ENCODE measurements at regions not wholly inside any gene's neighbourhood (a gene's known extent, or its start where the extent isn't known, plus 50 kb on each side); places are given as distances from the start of the nearest gene placed in this dataset.

GRCh38 chr1:63710308-63710707 is 63.5 kb upstream of the ROR1 start:
- H3K27me3 ChIP-seq (ENCODE audit: control insufficient read depth in 3 of 3, insufficient read depth in 3 of 3, low read length in 3 of 3) = no peaks in the 10 kb centered on the region
- H3K4me1 ChIP-seq (ENCODE audit: control insufficient read depth in 3 of 3, insufficient read depth in 2 of 3, low read depth in 1 of 3, low read length in 2 of 3) = peaks cover 0 to 10% (median 4%) of the 10 kb centered on the region in 3 donors
- no peak overlapping the region for H3K4me3 ChIP-seq (ENCODE audit: low read depth in 1 of 3, low read length in 3 of 3)
- DNase-seq (no peak), FAIRE-seq (no peak)
- 90 to 92% (median 91%) methylated on average over 4 of the region's 4 CpGs for WGBS, 3 donors
- no peaks in the 10 kb centered on the region for H3K36me3 ChIP-seq (ENCODE audit: control insufficient read depth in 3 of 3, insufficient read depth in 2 of 3, low read depth in 1 of 3, low read length in 3 of 3)
- no peaks in the 10 kb centered on the region for H3K9me3 ChIP-seq (ENCODE audit: control insufficient read depth in 2 of 2, insufficient read depth in 1 of 2, low read depth in 1 of 2, low read length in 1 of 2)
- no peak overlapping the region for H3K27ac ChIP-seq (ENCODE audit: low read depth in 1 of 3, low read length in 2 of 3)

GRCh38 chr1:63710761-63711380 is 62.9 kb upstream of the ROR1 start:
- WGBS, 3 donors = 74 to 96% (median 88%) methylated on average over 1 of the region's 1 CpG
- peak in 1 of 2 donors; percentile 28 for DNase-seq
- no peak for FAIRE-seq

GRCh38 chr1:63713041-63713440 is 60.8 kb upstream of the ROR1 start:
- 87 to 90% (median 88%) methylated on average over 3 of the region's 3 CpGs for WGBS, 3 donors
- Histone ChIP-seq H3K4me1 (ENCODE audit: control insufficient read depth in 3 of 3, insufficient read depth in 2 of 3, low read depth in 1 of 3, low read length in 2 of 3) (peaks cover 0 to 9% (median 2%) of the 10 kb centered on the region in 3 donors), H3K36me3 (ENCODE audit: control insufficient read depth in 3 of 3, insufficient read depth in 2 of 3, low read depth in 1 of 3, low read length in 3 of 3) (no peaks in the 10 kb centered on the region), H3K27ac (ENCODE audit: low read depth in 1 of 3, low read length in 2 of 3) (no peak overlapping the region), H3K9me3 (ENCODE audit: control insufficient read depth in 2 of 2, insufficient read depth in 1 of 2, low read depth in 1 of 2, low read length in 1 of 2) (no peaks in the 10 kb centered on the region), H3K4me3 (ENCODE audit: low read depth in 1 of 3, low read length in 3 of 3) (no peak overlapping the region), H3K27me3 (ENCODE audit: control insufficient read depth in 3 of 3, insufficient read depth in 3 of 3, low read length in 3 of 3) (no peaks in the 10 kb centered on the region)
- DNase-seq (no peak), FAIRE-seq (no peak)

More at GRCh38 chr1:63710761-63711380, 62.9 kb upstream of the ROR1 start:
- Histone ChIP-seq H3K27me3 (ENCODE audit: control insufficient read depth in 3 of 3, insufficient read depth in 3 of 3, low read length in 3 of 3) (no peaks in the 10 kb centered on the region), H3K27ac (ENCODE audit: low read depth in 1 of 3, low read length in 2 of 3) (no peak overlapping the region), H3K36me3 (ENCODE audit: control insufficient read depth in 3 of 3, insufficient read depth in 2 of 3, low read depth in 1 of 3, low read length in 3 of 3) (no peaks in the 10 kb centered on the region), H3K4me1 (ENCODE audit: control insufficient read depth in 3 of 3, insufficient read depth in 2 of 3, low read depth in 1 of 3, low read length in 2 of 3) (peaks cover 0 to 5% (median 0%) of the 10 kb centered on the region in 3 donors), H3K4me3 (ENCODE audit: low read depth in 1 of 3, low read length in 3 of 3) (no peak overlapping the region), H3K9me3 (ENCODE audit: control insufficient read depth in 2 of 2, insufficient read depth in 1 of 2, low read depth in 1 of 2, low read length in 1 of 2) (no peaks in the 10 kb centered on the region)

GRCh38 chr1:63713627-63714481 is 60.0 kb upstream of the ROR1 start:
- H3K9me3 ChIP-seq (ENCODE audit: control insufficient read depth in 2 of 2, insufficient read depth in 1 of 2, low read depth in 1 of 2, low read length in 1 of 2) = no peaks in the 10 kb centered on the region
- no peak overlapping the region for H3K27ac ChIP-seq (ENCODE audit: low read depth in 1 of 3, low read length in 2 of 3)
- DNase-seq = no peak
- H3K36me3 ChIP-seq (ENCODE audit: control insufficient read depth in 3 of 3, insufficient read depth in 2 of 3, low read depth in 1 of 3, low read length in 3 of 3) = no peaks in the 10 kb centered on the region
- WGBS, 3 donors = 70 to 88% (median 81%) methylated on average over 6 of the region's 6 CpGs
- no peaks in the 10 kb centered on the region for H3K27me3 ChIP-seq (ENCODE audit: control insufficient read depth in 3 of 3, insufficient read depth in 3 of 3, low read length in 3 of 3)
- H3K4me3 ChIP-seq (ENCODE audit: low read depth in 1 of 3, low read length in 3 of 3) = no peak overlapping the region
- peaks cover 3 to 16% (median 5%) of the 10 kb centered on the region in 3 donors for H3K4me1 ChIP-seq (ENCODE audit: control insufficient read depth in 3 of 3, insufficient read depth in 2 of 3, low read depth in 1 of 3, low read length in 2 of 3)
- no peak for FAIRE-seq

GRCh38 chr1:63714482-63714760 is 59.4 kb upstream of the ROR1 start:
- peaks cover 3 to 20% (median 9%) of the 10 kb centered on the region in 3 donors for H3K4me1 ChIP-seq (ENCODE audit: control insufficient read depth in 3 of 3, insufficient read depth in 2 of 3, low read depth in 1 of 3, low read length in 2 of 3)
- H3K4me3 ChIP-seq (ENCODE audit: low read depth in 1 of 3, low read length in 3 of 3) = no peak overlapping the region
- no peak overlapping the region for H3K27ac ChIP-seq (ENCODE audit: low read depth in 1 of 3, low read length in 2 of 3)
- H3K9me3 ChIP-seq (ENCODE audit: control insufficient read depth in 2 of 2, insufficient read depth in 1 of 2, low read depth in 1 of 2, low read length in 1 of 2) = no peaks in the 10 kb centered on the region
- FAIRE-seq (no peak), DNase-seq (no peak)
- H3K27me3 ChIP-seq (ENCODE audit: control insufficient read depth in 3 of 3, insufficient read depth in 3 of 3, low read length in 3 of 3) = no peaks in the 10 kb centered on the region
- no peaks in the 10 kb centered on the region for H3K36me3 ChIP-seq (ENCODE audit: control insufficient read depth in 3 of 3, insufficient read depth in 2 of 3, low read depth in 1 of 3, low read length in 3 of 3)
- WGBS, 3 donors = 50 to 77% (median 55%) methylated on average over 2 of the region's 2 CpGs

- H3K27ac ChIP-seq (ENCODE audit: low read depth in 1 of 3, low read length in 2 of 3) = no peak overlapping the region
- 53 to 65% (median 58%) methylated on average over 4 of the region's 4 CpGs for whole genome bisulfite sequencing, 3 donors
Measured at GRCh38 chr1:63717511-63718065, 56.2 kb upstream of the ROR1 start.

GRCh38 chr1:63718541-63718970 is 55.3 kb upstream of the ROR1 start:
- Histone ChIP-seq H3K4me1 (ENCODE audit: control insufficient read depth in 3 of 3, insufficient read depth in 2 of 3, low read depth in 1 of 3, low read length in 2 of 3) (peaks cover 9 to 28% (median 11%) of the 10 kb centered on the region in 3 donors), H3K36me3 (ENCODE audit: control insufficient read depth in 3 of 3, insufficient read depth in 2 of 3, low read depth in 1 of 3, low read length in 3 of 3) (no peaks in the 10 kb centered on the region), H3K4me3 (ENCODE audit: low read depth in 1 of 3, low read length in 3 of 3) (no peak overlapping the region), H3K9me3 (ENCODE audit: control insufficient read depth in 2 of 2, insufficient read depth in 1 of 2, low read depth in 1 of 2, low read length in 1 of 2) (no peaks in the 10 kb centered on the region), H3K27ac (ENCODE audit: low read depth in 1 of 3, low read length in 2 of 3) (peak overlapping the region in 1 of 3 donors; percentile 57), H3K27me3 (ENCODE audit: control insufficient read depth in 3 of 3, insufficient read depth in 3 of 3, low read length in 3 of 3) (no peaks in the 10 kb centered on the region)
- no peak for FAIRE-seq
- peak; percentile 67 to 72 for DNase-seq
- 50 to 67% (median 55%) methylated on average over 4 of the region's 4 CpGs for WGBS, 3 donors

More at GRCh38 chr1:63717511-63718065, 56.2 kb upstream of the ROR1 start:
- H3K36me3 ChIP-seq (ENCODE audit: control insufficient read depth in 3 of 3, insufficient read depth in 2 of 3, low read depth in 1 of 3, low read length in 3 of 3) = no peaks in the 10 kb centered on the region
- H3K4me1 ChIP-seq (ENCODE audit: control insufficient read depth in 3 of 3, insufficient read depth in 2 of 3, low read depth in 1 of 3, low read length in 2 of 3) = peaks cover 9 to 27% (median 11%) of the 10 kb centered on the region in 3 donors
- H3K9me3 ChIP-seq (ENCODE audit: control insufficient read depth in 2 of 2, insufficient read depth in 1 of 2, low read depth in 1 of 2, low read length in 1 of 2) = no peaks in the 10 kb centered on the region
- H3K4me3 ChIP-seq (ENCODE audit: low read depth in 1 of 3, low read length in 3 of 3) = no peak overlapping the region
- DNase-seq (no peak), FAIRE-seq (no peak)
- no peaks in the 10 kb centered on the region for H3K27me3 ChIP-seq (ENCODE audit: control insufficient read depth in 3 of 3, insufficient read depth in 3 of 3, low read length in 3 of 3)

GRCh38 chr1:63721531-63722189 is 52.2 kb upstream of the ROR1 start:
- DNase-seq = peak; percentile 40 to 70
- no peak for FAIRE-seq

More at GRCh38 chr1:63721531-63722189, 52.2 kb upstream of the ROR1 start:
- no peak overlapping the region for H3K4me3 ChIP-seq (ENCODE audit: low read depth in 1 of 3, low read length in 3 of 3)
- WGBS, 3 donors = 13 to 52% (median 30%) methylated on average over 3 of the region's 3 CpGs
- no peaks in the 10 kb centered on the region for H3K9me3 ChIP-seq (ENCODE audit: control insufficient read depth in 2 of 2, insufficient read depth in 1 of 2, low read depth in 1 of 2, low read length in 1 of 2)
- no peaks in the 10 kb centered on the region for H3K27me3 ChIP-seq (ENCODE audit: control insufficient read depth in 3 of 3, insufficient read depth in 3 of 3, low read length in 3 of 3)
- H3K27ac ChIP-seq (ENCODE audit: low read depth in 1 of 3, low read length in 2 of 3) = peak overlapping the region in 1 of 3 donors; percentile 10
- no peaks in the 10 kb centered on the region for H3K36me3 ChIP-seq (ENCODE audit: control insufficient read depth in 3 of 3, insufficient read depth in 2 of 3, low read depth in 1 of 3, low read length in 3 of 3)
- peaks cover 11 to 33% (median 11%) of the 10 kb centered on the region in 3 donors for H3K4me1 ChIP-seq (ENCODE audit: control insufficient read depth in 3 of 3, insufficient read depth in 2 of 3, low read depth in 1 of 3, low read length in 2 of 3)

All from small intestine (tissue), 7 donors.